GM19372 (cell line): ENCODE measurements at regions not wholly inside any gene's neighbourhood (a gene's known extent, or its start where the extent isn't known, plus 50 kb on each side); places are given as distances from the start of the nearest gene placed in this dataset.
"Not testable (repeated sequence)": the region's sequence is repeated elsewhere in the genome, so short reads cannot be mapped to it uniquely, and the experiment has no call there.

Experiments
- ATAC-seq: cut with Tn5 transposase; IDR thresholded peaks from one replicate; pipeline ENCODE4 v1.9.1; 2021; ENCODE audit warnings: mild to moderate bottlenecking, low read depth, moderate library complexity; ENCODE audit not compliant: unreplicated experiment

DNA sequence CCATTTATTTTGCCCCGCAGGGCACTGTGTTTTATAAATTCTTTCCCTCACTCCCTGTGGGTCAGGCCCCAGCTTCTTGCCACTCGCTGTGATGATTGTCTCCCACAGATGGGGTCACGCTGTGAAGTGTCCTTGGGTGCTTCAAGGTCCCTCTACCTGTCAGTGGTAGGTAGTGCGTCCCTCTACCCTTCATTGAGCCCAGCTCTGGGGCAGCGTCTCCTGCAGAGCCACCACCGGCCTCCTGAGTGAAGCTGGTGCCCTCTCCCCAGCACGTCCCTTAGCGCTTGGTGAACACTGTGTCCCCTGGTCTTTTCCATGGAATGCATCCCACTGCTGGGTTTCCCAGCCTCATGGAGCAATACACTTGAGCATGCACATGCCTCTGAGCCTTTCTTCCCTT is 108.2 kb downstream of the NRN1 start:
- ATAC-seq: no peak

DNA sequence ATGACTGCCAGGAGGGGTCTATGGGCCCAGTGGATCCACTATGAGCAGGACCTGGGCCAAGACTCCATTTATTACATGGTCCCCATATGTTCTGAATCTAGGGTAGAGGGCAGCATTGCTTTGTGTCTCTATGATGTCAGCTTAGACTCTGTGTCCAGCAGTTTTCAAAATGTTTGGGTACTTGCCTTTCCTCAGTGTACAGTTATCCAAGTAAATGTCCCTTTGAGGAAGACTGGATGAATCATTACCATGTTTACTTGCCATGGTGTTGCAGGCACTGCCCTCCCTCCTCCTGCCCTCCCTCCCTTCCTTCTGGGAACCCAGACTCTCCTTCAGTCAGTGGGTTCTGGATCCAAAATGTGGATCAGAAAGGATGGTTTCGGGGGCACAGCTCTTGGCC is 108.6 kb downstream of the NRN1 start:
- no peak for ATAC-seq

DNA sequence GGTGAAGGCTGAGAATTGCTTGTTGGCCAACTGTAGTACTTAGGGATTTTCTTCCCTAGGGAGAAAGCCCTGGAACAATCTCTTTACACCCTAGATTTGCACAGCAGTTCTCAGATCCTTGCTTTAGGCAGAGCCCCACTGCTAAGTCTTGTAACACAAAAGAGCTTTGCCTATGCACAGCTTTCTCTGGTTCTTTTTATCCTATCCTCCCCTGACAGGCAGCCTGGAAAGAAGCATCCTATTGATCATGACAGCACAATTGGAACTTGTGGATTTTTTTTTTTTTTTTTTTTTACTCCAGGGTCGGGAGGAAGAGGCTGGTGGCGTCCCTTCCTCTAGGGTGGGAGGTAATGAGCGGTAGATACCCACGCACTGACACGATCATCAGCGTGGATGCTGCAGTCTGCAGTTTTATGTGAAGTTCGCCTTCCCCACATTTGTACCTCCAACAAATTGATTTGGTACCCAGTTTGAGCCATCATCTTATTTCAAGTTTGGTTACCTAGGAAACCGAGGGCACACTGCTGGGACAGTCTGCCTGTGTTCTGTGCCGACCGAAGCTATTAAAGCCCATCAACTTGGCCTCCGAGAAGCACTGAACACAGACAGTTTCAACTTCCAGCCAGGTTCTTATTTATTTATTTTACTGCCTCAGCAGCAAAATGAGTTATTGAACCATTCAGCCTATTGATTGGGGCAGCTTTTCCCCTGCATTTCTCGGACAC is 110.1 kb downstream of the NRN1 start:
- no peak for ATAC-seq

- no peak for ATAC-seq
These were observed 112.4 kb downstream of the NRN1 start for GRCh38 chr6:5894357-5894756.

- no peak for ATAC-seq
These were observed 113.4 kb downstream of the NRN1 start for GRCh38 chr6:5893295-5893694.

GRCh38 chr6:5892669-5893068 is 114.1 kb downstream of the NRN1 start:
- no peak for ATAC-seq

- no peak for ATAC-seq
These were observed 127.9 kb downstream of the NRN1 start for GRCh38 chr6:5878792-5879191.

DNA sequence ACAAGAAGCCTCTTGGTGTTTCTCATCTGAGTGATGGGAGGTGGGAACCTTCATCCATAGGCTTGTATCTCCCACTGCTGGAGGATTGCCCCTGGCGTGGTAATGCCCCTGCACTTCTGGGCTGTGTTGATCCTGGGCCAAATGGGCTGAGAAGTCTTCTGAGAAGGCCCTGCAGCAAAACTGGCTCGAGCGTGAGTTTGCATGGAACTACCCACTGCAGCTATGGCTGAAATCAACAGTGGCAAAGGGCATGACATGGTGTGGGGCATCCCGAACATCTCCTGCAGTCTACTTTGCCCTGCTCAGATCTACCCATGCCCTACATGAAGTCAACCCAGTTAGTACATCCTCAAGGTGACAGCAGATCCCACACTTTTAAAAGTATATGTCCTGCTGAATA is 130.6 kb downstream of the NRN1 start:
- ATAC-seq: no peak

DNA sequence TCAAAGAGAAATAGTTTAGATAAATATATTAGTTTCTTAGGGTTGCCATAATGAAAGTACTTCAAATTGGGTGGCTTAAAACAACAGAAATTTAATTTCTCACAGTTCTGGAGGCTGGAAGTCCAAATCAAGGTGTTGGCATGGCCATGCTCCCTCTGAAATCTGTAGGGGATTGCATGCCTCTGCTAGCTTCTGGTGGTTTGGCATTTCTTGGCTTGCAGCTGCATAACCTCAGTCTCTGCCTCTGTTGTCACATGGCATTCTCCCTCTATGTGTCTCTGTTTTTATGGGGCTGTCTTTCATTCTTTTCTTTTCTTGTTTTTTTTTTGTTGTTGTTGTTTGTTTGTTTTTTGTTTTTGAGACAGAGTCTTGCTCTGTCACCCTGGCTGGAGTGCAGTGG is 132.7 kb downstream of the NRN1 start:
- not testable (repeated sequence) for ATAC-seq

GRCh38 chr6:5871296-5871695 is 135.4 kb downstream of the NRN1 start:
- ATAC-seq: no peak

DNA sequence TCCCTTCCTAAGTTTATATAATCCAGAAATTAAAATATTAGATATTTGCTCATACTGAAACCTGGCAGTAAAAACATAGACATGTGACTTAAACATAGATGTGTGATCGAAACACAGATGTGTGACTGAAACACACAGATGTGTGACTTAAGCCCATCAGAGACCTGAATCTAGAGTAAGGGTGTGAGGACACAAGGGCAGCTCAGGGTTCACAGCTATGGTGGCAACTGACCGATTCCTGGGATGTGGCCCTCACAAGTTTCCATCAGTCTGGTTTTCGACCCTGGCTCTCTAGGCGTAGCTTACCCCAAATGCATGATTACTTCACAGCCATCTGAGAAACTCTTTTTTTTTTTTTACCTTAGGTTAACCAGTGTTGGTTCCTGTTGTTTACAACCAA is 137.0 kb downstream of the NRN1 start:
- ATAC-seq: no peak

DNA sequence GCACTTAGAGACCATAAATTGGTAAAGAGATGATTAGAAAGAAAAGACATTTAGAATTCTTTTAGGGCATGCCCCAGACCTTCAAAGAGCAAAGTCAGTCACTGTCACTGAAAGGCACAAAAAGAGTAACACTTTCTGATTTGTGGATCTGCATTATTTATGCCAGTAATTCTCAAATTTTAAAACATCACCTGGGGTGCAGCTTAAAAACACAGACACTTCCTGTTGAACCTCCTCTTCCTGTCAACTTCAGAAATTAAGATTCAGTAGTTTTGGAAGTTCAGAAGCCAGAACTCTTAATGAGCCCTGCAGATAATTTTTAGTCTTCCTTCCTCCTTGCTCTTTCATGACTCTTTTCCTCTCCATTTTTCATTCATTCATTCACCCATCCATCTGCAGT is 137.5 kb downstream of the NRN1 start:
- ATAC-seq: no peak

DNA sequence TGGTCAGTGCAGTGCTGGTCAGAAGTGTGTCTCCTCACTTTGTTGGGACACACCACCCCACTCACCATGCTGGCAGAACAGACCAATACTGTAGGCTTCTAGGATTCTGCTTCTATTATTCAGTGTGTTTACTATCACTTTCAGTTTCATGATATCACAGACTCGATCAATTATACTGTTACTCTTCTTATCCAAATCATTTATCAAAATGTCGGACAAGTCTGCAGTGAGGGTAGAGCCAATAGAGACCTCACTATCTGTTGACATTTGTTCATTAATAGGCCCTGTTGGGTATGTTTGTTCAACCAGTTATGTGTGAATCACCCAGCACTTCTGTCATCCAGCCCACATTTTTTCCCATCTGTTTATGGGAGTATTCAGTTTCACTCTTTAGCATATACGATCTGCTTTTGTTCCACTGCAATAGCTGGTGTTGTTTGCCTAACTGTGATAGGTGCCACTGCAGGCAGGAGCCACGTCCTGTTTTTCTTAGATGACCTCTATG is 140.1 kb downstream of the NRN1 start:
- no peak for ATAC-seq

DNA sequence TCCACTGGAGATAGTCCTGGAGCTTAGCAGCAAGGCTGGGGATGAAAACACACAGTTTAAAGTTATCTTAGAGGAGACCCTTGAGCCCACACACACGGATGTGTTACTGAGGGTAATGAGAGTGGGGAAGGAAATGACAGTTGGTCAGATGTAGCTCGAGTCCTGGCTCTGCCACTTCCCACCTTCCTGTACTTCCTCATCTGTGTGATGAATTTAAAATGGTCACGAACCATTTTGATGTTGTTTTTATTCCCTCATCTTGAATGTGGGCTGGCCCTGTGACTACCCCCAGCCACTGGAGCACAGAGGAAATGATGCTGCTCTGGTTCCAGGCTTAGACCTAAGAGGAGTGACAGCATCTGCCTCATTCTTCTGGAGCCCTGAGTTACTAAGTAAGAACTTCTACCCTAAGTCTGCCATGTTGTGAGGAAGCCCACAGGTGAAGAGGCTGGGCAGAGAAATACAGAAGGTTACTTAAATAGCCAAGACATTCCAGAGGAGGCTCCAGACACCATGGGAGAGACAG is 141.2 kb downstream of the NRN1 start:
- no peak for ATAC-seq

- ATAC-seq: no peak
These were observed 145.9 kb downstream of the NRN1 start for GRCh38 chr6:5860849-5861248.

DNA sequence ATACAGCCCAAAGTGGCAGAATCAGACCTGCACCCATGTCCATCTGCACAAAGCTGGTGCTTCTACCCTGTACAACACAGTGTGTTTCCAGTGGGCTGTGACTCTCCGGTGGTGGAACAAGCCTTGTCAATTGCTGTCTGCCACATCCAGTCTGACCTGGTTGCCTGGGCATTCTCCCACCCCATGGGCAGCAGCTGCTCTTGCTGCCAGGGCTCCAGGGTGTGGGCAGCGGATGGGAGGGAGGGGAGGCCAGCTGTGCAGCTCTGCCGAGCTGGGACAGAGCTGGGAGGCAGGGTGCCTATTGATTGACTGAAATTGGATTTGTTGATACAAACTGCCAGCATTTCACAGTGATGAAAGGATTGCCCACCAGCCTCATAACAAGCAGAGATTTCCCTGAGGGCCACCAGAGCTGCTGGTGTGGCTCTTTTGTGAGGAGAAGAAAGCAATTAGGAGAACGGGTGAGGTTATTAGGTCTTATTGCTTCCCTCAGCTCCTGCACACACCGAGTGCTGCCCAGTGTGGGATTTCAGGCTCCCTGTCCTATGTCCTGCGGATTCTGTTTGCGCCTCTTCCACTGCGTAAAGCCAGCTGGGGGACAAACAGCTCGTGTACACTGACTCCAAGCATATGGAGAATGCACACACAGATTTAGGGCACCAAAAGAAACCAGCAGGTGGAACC is 150.8 kb downstream of the NRN1 start:
- no peak for ATAC-seq

GRCh38 chr6:5854899-5855298 is 151.8 kb downstream of the NRN1 start:
- ATAC-seq: no peak

GRCh38 chr6:5851261-5851757 is 155.4 kb downstream of the NRN1 start:
- peak; percentile 89 for ATAC-seq

GRCh38 chr6:5850848-5851255 is 155.9 kb downstream of the NRN1 start:
- peak; percentile 24 for ATAC-seq

DNA sequence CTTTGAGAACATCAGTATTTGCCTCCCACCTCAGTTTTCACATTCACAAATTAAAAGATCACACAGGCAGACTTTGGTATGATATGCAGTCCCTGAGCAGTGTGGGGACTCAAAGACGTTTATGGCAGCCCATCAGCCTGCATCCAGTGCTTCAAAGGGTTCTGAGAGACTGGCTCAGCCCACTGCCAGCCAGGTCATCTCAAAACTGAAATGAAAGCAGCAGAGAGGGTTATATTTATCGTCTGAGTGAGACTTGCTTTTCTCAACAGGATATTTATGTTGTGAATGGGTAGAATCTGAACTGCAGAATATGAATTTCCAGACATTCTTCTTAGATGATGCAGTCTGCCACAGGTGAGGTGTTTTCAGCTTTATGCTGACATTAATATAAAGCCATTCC is 159.8 kb downstream of the NRN1 start:
- ATAC-seq: no peak

DNA sequence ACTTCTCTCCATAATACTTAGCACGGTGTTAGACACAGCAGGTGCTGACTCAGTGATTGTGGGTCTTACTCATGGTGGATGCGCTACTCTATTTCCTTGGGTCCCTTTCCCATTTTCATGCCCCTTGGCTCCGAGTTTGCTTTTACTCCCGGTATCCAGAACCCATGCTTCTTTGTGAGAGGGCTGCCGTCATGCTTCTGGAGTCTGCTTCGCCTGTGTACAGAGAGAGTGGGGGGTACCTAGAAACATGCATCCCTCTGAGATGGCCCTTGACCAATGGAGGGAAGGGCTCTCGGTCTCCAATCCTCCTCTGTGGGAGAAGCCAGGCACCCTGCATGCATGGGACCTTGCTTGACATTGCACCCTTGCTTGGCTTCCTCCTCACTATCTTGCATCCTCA is 160.4 kb downstream of the NRN1 start:
- no peak for ATAC-seq

- no peak for ATAC-seq
These were observed 163.6 kb downstream of the NRN1 start for GRCh38 chr6:5843078-5843477.
